ENCODE measurements at regions not wholly inside any gene's neighbourhood (a gene's known extent, or its start where the extent isn't known, plus 50 kb on each side); places are given as distances from the start of the nearest gene placed in this dataset.

DNA sequence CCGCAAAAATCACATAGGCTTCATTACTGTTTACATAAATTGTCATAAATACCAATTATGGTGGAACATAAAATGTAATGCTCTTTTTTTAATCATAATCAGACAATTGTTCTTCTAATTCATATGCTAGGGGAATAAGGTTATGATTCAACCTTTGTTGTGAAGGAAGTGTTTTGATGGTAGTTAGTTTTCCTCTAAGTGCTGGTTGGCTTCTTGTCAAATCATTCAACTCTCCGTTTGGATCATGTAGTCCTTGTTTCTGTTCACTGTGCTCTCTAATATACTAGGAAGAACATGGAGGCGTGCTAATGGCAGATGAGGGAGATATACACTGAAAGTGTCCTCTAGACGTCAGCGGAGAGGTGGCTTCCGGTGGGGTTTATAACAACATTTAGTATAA, 1938.0 kb upstream of the PIK3C3 start:
- DNase-seq, result no peak

DNA sequence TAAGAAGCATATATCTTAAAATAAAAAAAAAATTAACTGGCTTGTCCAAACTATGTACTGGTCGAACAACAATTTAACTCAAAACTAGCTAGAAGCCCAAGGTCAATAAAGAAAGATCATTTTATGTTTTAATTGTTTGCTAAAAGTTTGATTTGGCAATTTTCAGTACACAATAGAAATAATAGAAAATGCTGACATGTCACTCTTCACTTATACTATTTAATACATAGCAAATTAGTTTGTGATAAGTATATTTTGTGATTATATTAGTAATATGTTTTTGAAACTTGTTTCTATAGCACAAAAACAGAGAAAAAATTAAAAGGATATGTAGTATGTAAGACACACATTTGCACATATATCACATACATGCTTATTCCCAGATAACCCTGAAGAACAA, 1938.6 kb upstream of the PIK3C3 start:
- DNase-seq, result no peak

- no peak for DNase-seq
Observed at GRCh38 chr18:40013001-40013609, 1941.9 kb upstream of the PIK3C3 start.

DNA sequence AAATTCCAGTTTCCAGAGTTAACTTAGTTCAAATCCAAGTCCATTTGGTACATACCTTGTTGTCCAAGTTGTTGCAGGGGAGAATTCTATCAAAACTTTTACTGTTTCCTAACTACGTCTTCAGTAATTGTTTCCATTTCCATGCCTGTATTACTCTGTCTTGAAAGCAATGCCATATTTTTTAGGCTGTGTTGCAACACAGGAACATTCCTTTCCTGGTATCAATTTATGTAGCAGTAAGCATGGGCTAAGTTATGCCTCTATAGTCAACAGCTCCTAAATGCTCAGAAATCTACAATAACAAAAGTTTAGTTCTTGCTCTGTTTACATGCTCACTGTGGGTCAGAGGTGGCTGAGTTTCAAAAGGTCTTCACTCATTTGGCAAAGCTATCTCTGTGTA, 1943.8 kb upstream of the PIK3C3 start:
- DNase-seq, result no peak

GRCh38 chr18:40006634-40007033, 1948.4 kb upstream of the PIK3C3 start:
- DNase-seq, result no peak

DNA sequence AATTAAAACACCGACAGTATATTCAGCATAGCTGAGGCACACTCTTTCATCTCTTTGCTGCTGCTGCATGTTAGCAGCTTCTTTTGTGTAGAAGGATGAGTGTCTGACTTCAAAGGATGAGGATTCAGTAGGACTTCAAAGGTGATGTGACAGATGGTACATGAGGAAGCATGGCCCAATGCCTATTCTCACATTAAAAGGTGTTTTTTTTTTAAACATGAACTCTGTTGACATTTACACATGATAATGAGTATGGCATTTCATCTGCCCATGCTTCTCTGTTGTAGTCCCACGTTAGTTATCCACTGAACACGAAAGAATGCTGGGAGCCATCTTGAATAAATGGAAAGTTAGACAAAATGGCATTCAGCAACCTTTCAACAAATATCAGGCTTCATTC, 1950.8 kb upstream of the PIK3C3 start:
- no peak for DNase-seq

GRCh38 chr18:39998317-39998716, 1956.7 kb upstream of the PIK3C3 start:
- no peak for DNase-seq

GRCh38 chr18:39994498-39994897, 1960.5 kb upstream of the PIK3C3 start:
- DNase-seq, result no peak

- DNase-seq, result no peak
Observed at GRCh38 chr18:39991696-39992265, 1963.3 kb upstream of the PIK3C3 start.

DNA sequence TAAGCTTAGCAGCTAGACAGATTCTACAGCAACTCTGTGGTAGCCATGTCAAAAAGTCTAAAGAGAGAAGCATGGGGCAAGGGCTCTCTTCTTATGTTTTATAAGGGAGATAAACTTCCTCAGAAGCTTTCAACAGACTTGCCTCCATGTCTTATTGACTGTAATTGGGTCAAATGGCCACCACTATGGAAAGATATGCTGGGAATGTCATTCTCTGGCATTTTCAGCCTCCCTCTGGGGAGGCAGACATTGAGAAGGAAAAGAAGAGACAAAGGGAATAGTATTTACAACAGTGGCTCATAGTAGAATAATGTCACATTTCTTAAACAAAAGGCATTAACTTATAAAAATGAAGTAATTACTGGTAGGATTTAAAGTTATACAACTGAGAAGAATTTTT, 1964.5 kb upstream of the PIK3C3 start:
- no peak for DNase-seq

DNA sequence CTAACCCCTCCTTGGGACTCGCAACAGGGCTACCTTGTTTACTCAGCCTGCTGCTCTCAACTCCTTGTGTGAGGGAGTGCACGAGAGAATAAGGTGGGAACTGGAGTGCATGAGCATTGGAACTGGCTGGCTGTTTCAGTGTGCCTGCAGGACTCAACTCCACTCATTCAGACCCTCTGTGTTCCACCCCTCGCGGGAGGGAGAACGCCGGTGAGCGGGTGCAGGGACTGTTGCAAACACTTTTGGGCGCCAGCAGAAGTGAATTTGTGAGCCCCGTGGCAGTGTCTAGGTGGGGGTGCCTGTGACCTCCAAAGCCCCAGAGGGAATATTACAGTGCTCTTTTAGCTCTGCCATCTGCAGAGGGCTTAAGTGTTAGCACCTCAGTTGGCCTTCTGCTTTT, 1978.3 kb upstream of the PIK3C3 start:
- DNase-seq, result no peak

DNA sequence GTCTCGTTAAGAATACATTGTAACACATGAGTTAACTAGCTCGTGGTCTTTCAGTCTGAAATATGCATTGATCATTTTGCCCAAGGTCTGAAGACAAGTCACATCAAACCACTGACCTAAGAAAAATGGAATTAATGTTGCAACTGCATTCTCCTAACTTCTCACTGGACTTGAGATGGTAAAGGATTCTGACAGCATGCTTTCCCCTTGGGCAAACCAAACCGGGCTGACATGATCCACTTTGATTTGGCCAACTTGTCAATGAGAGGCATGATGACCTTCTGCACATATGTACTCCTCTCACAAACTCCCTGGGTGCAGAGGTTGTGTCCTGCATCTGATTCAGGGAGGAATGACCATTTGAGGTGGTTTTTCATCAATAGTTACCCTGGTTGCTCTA, 1982.5 kb upstream of the PIK3C3 start:
- no peak for DNase-seq

GRCh38 chr18:39969803-39970494, 1985.1 kb upstream of the PIK3C3 start:
- DNase-seq, result no peak

GRCh38 chr18:39966275-39966674, 1988.8 kb upstream of the PIK3C3 start:
- DNase-seq, result peak; percentile 18

GRCh38 chr18:39962546-39962945, 1992.5 kb upstream of the PIK3C3 start:
- DNase-seq, result no peak

GRCh38 chr18:39960550-39960949, 1994.5 kb upstream of the PIK3C3 start:
- no peak for DNase-seq

GRCh38 chr18:39959839-39960238, 1995.2 kb upstream of the PIK3C3 start:
- DNase-seq, result no peak

- DNase-seq, result no peak
Observed at GRCh38 chr18:39958876-39959275, 1996.2 kb upstream of the PIK3C3 start.

GRCh38 chr18:39952816-39953215, 2002.2 kb upstream of the PIK3C3 start:
- no peak for DNase-seq

GRCh38 chr18:39951142-39951720, 2003.8 kb upstream of the PIK3C3 start:
- DNase-seq, result no peak

DNA sequence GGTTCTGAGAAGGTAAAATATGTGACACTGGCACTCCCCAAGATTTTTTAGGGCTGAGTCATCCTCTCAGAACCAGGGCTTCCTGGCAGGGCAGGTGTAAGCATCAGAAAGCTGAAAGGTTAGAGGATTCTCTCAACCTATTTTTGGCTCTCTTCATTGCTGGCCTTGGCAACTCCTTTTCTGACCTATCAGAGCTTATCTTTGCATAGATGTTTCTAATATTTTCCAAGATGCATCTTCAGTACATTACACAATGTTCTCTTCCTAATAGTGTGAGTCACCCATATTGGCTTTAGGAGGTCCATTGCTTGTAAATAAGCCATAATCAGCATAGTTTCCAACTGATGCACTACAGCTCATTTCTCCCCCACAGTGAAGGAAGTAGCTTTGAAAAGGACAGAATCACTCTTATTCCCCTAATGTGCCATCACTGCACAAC, 2008.4 kb upstream of the PIK3C3 start:
- no peak for DNase-seq

- DNase-seq, result no peak
Observed at GRCh38 chr18:39945076-39945475, 2010.0 kb upstream of the PIK3C3 start.

DNA sequence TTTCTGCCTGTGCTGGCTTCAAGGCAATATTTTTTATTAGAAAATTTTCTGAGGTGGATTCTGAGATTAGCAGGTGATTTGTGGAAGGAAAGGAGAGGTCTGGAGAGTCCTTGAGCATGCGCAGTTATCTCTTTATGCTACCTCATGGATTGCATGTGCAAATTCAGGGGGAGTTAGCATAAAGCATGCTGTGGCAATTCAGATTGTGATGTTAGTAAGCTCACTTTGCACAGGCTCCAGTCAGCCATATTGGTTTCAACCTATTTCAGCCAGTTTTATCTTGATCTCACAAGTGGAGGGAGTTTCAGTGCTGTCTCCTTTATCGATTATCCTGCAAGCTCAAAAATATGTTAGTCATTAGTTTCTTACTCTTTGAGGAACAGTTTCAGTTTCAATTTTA, 2012.3 kb upstream of the PIK3C3 start:
- no peak for DNase-seq

All from hematopoietic multipotent progenitor cell treated with erythropoietin and hydrocortisone succinate and interleukin-3 and kit ligand, for 6 days (in vitro differentiated cells).